ENCODE measurements at regions not wholly inside any gene's neighbourhood (a gene's known extent, or its start where the extent isn't known, plus 50 kb on each side); places are given as distances from the start of the nearest gene placed in this dataset.
"Not testable (repeated sequence)": the region's sequence is repeated elsewhere in the genome, so short reads cannot be mapped to it uniquely, and the experiment has no call there.

GRCh38 chr2:49801898-49802450 lies 647.7 kb upstream of the FSHR start:
- no peak for DNase-seq

GRCh38 chr2:49798570-49798969 lies 644.3 kb upstream of the FSHR start:
- DNase-seq = no peak

GRCh38 chr2:49796266-49796665 lies 642.0 kb upstream of the FSHR start:
- DNase-seq = no peak

GRCh38 chr2:49794396-49794795 lies 640.1 kb upstream of the FSHR start:
- DNase-seq = no peak

GRCh38 chr2:49788300-49788699 lies 634.0 kb upstream of the FSHR start:
- DNase-seq = no peak

GRCh38 chr2:49780949-49781348 lies 626.6 kb upstream of the FSHR start:
- DNase-seq = no peak

- no peak for DNase-seq
Measured at GRCh38 chr2:49772299-49772970, 618.1 kb upstream of the FSHR start.

GRCh38 chr2:49770919-49771318 lies 616.6 kb upstream of the FSHR start:
- DNase-seq = no peak

- DNase-seq = no peak
Measured at GRCh38 chr2:49767316-49767715, 613.0 kb upstream of the FSHR start.

GRCh38 chr2:49755777-49756176 lies 601.5 kb upstream of the FSHR start:
- DNase-seq = no peak

- DNase-seq = no peak
Measured at GRCh38 chr2:49754381-49754780, 600.1 kb upstream of the FSHR start.

- DNase-seq = no peak
Measured at GRCh38 chr2:49753344-49753985, 599.1 kb upstream of the FSHR start.

- no peak for DNase-seq
Measured at GRCh38 chr2:49737606-49738005, 583.3 kb upstream of the FSHR start.

GRCh38 chr2:49732924-49733323 lies 578.6 kb upstream of the FSHR start:
- not testable (repeated sequence) for DNase-seq

GRCh38 chr2:49719241-49719640 lies 564.9 kb upstream of the FSHR start:
- DNase-seq = no peak

- DNase-seq = no peak
Measured at GRCh38 chr2:49715597-49715996, 561.3 kb upstream of the FSHR start.

GRCh38 chr2:49714454-49714853 lies 560.1 kb upstream of the FSHR start:
- DNase-seq = no peak

- no peak for DNase-seq
Measured at GRCh38 chr2:49702740-49703139, 548.4 kb upstream of the FSHR start.

- no peak for DNase-seq
Measured at GRCh38 chr2:49693961-49694360, 539.6 kb upstream of the FSHR start.

GRCh38 chr2:49692022-49692421 lies 537.7 kb upstream of the FSHR start:
- DNase-seq = not testable (repeated sequence)

- DNase-seq = no peak
Measured at GRCh38 chr2:49687918-49688317, 533.6 kb upstream of the FSHR start.

GRCh38 chr2:49686897-49687442 lies 532.7 kb upstream of the FSHR start:
- no peak for DNase-seq

GRCh38 chr2:49686291-49686690 lies 532.0 kb upstream of the FSHR start:
- DNase-seq = no peak

GRCh38 chr2:49677227-49677626 lies 522.9 kb upstream of the FSHR start:
- DNase-seq = no peak

Data from NCI-H1930 (cell line).